Panc1 (cell line): ENCODE measurements at regions not wholly inside any gene's neighbourhood (a gene's known extent, or its start where the extent isn't known, plus 50 kb on each side); places are given as distances from the start of the nearest gene placed in this dataset.

ENCODE experiments used
- CTCF ChIP-seq: fragments of 450-650 bp; IDR thresholded peaks from 2 replicates; pipeline ENCODE4 v1.5.1; 2017; ENCODE audit warnings: mild to moderate bottlenecking
- POLR2AphosphoS5 ChIP-seq: IDR thresholded peaks from 2 replicates; pipeline ENCODE4 v1.6.1; 2012; ENCODE audit warnings: mild to moderate bottlenecking, low read depth, low read length, moderate library complexity
- REST ChIP-seq, 2 experiments: IDR thresholded peaks; 2 replicates each; pipeline ENCODE4 v1.6.1; 2011 to 2012; ENCODE audit warnings: low read depth in 2 of 2, control low read depth in 1 of 2, low read length in 1 of 2, mild to moderate bottlenecking in 1 of 2, moderate library complexity in 1 of 2; ENCODE audit not compliant: insufficient read depth in 1 of 2
- SIN3A ChIP-seq: IDR thresholded peaks from 2 replicates; pipeline ENCODE4 v1.6.1; 2012; ENCODE audit warnings: low read depth, mild to moderate bottlenecking, low read length, moderate library complexity, borderline replicate concordance; ENCODE audit not compliant: insufficient read depth
- TCF7L2 ChIP-seq: IDR thresholded peaks from 2 replicates; pipeline ENCODE4 v1.6.1; 2011; ENCODE audit warnings: mild to moderate bottlenecking, low read depth, low read length, inconsistent platforms

GRCh38 chr6:164917211-164917610, 392.2 kb downstream of the C6orf118 start:
- TF ChIP-seq CTCF (no peak), POLR2AphosphoS5 (no peak), REST (IDR thresholded peaks at IDR 0.05; ENCODE audit: insufficient read depth in 1 of 2, low read depth in 2 of 2, low read length in 1 of 2) (no peak), TCF7L2 (no peak), SIN3A (no peak)
